Panc1 (cell line): ENCODE measurements at regions not wholly inside any gene's neighbourhood (a gene's known extent, or its start where the extent isn't known, plus 50 kb on each side); places are given as distances from the start of the nearest gene placed in this dataset.

Experiments used
- POLR2AphosphoS5 ChIP-seq: IDR thresholded peaks from 2 replicates; pipeline ENCODE4 v1.6.1; 2012; ENCODE audit warnings: mild to moderate bottlenecking, low read depth, low read length, moderate library complexity
- SIN3A ChIP-seq: IDR thresholded peaks from 2 replicates; pipeline ENCODE4 v1.6.1; 2012; ENCODE audit warnings: low read depth, mild to moderate bottlenecking, low read length, moderate library complexity, borderline replicate concordance; ENCODE audit not compliant: insufficient read depth
- TCF7L2 ChIP-seq: IDR thresholded peaks from 2 replicates; pipeline ENCODE4 v1.6.1; 2011; ENCODE audit warnings: mild to moderate bottlenecking, low read depth, low read length, inconsistent platforms
- TF ChIP-seq, protein P1 (sequence below): fragments of 450-650 bp; IDR thresholded peaks from 2 replicates; pipeline ENCODE4 v1.5.1; 2017; ENCODE audit warnings: mild to moderate bottlenecking
- TF ChIP-seq, protein P2 (sequence below), 2 experiments: IDR thresholded peaks; 2 replicates each; pipeline ENCODE4 v1.6.1; 2011 to 2012; ENCODE audit warnings: low read depth in 2 of 2, control low read depth in 1 of 2, low read length in 1 of 2, mild to moderate bottlenecking in 1 of 2, moderate library complexity in 1 of 2; ENCODE audit not compliant: insufficient read depth in 1 of 2

- TF ChIP-seq, protein P1, sequence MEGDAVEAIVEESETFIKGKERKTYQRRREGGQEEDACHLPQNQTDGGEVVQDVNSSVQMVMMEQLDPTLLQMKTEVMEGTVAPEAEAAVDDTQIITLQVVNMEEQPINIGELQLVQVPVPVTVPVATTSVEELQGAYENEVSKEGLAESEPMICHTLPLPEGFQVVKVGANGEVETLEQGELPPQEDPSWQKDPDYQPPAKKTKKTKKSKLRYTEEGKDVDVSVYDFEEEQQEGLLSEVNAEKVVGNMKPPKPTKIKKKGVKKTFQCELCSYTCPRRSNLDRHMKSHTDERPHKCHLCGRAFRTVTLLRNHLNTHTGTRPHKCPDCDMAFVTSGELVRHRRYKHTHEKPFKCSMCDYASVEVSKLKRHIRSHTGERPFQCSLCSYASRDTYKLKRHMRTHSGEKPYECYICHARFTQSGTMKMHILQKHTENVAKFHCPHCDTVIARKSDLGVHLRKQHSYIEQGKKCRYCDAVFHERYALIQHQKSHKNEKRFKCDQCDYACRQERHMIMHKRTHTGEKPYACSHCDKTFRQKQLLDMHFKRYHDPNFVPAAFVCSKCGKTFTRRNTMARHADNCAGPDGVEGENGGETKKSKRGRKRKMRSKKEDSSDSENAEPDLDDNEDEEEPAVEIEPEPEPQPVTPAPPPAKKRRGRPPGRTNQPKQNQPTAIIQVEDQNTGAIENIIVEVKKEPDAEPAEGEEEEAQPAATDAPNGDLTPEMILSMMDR: no peak
- TF ChIP-seq SIN3A (no peak), POLR2AphosphoS5 (no peak), TCF7L2 (no peak)
- TF ChIP-seq, protein P2, sequence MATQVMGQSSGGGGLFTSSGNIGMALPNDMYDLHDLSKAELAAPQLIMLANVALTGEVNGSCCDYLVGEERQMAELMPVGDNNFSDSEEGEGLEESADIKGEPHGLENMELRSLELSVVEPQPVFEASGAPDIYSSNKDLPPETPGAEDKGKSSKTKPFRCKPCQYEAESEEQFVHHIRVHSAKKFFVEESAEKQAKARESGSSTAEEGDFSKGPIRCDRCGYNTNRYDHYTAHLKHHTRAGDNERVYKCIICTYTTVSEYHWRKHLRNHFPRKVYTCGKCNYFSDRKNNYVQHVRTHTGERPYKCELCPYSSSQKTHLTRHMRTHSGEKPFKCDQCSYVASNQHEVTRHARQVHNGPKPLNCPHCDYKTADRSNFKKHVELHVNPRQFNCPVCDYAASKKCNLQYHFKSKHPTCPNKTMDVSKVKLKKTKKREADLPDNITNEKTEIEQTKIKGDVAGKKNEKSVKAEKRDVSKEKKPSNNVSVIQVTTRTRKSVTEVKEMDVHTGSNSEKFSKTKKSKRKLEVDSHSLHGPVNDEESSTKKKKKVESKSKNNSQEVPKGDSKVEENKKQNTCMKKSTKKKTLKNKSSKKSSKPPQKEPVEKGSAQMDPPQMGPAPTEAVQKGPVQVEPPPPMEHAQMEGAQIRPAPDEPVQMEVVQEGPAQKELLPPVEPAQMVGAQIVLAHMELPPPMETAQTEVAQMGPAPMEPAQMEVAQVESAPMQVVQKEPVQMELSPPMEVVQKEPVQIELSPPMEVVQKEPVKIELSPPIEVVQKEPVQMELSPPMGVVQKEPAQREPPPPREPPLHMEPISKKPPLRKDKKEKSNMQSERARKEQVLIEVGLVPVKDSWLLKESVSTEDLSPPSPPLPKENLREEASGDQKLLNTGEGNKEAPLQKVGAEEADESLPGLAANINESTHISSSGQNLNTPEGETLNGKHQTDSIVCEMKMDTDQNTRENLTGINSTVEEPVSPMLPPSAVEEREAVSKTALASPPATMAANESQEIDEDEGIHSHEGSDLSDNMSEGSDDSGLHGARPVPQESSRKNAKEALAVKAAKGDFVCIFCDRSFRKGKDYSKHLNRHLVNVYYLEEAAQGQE (IDR thresholded peaks at IDR 0.05; ENCODE audit: insufficient read depth in 1 of 2, low read depth in 2 of 2, low read length in 1 of 2): no peak
Observed at GRCh38 chr1:194865383-194865782, 1679.0 kb upstream of the B3GALT2 start.
